CD14-positive monocyte (primary cell): ENCODE measurements at regions not wholly inside any gene's neighbourhood (a gene's known extent, or its start where the extent isn't known, plus 50 kb on each side); places are given as distances from the start of the nearest gene placed in this dataset.

Experiments
- DNase-seq, 3 donors: peaks; one replicate each; pipeline ENCODE4 v3.0.0-alpha.2; 2011 to 2022
- H2AFZ ChIP-seq: 2 replicates; pipeline ENCODE4 v1.6.0; 2012; ENCODE audit warnings: mild to moderate bottlenecking, low read depth, low read length, inconsistent platforms; ENCODE audit not compliant: insufficient read depth, poor library complexity, severe bottlenecking
- H3K27ac ChIP-seq, 2 donors: 1 replicate in 1 of 2; 2 replicates in 1 of 2; pipeline ENCODE4 v1.5.1; 2012 to 2013; ENCODE audit warnings: low read length in 2 of 2, control low read depth in 1 of 2, inconsistent platforms in 1 of 2, low read depth in 1 of 2, mild to moderate bottlenecking in 1 of 2
- H3K27me3 ChIP-seq, 2 donors: one replicate each; pipeline versions ENCODE4 v1.6.0 to v1.6.1; 2011 to 2013; ENCODE audit warnings: low read length in 2 of 2; ENCODE audit not compliant: control insufficient read depth in 2 of 2, insufficient read depth in 2 of 2
- H3K36me3 ChIP-seq, 2 donors: replicated peaks in 1 of 2; 1 replicate in 1 of 2; 2 replicates in 1 of 2; pipeline versions ENCODE4 v1.5.1 to v1.6.1; 2012 to 2013; ENCODE audit warnings: low read length in 2 of 2, control low read depth in 1 of 2, inconsistent platforms in 1 of 2, mild to moderate bottlenecking in 1 of 2; ENCODE audit not compliant: insufficient read depth in 2 of 2, control insufficient read depth in 1 of 2
- H3K4me1 ChIP-seq, 2 donors: 1 replicate in 1 of 2; 2 replicates in 1 of 2; pipeline versions ENCODE4 v1.5.1 to v1.6.1; 2012 to 2013; ENCODE audit warnings: low read length in 2 of 2, control low read depth in 1 of 2, inconsistent platforms in 1 of 2, mild to moderate bottlenecking in 1 of 2, moderate library complexity in 1 of 2; ENCODE audit not compliant: insufficient read depth in 2 of 2, control insufficient read depth in 1 of 2
- H3K4me2 ChIP-seq: replicated peaks from 2 replicates; pipeline ENCODE3; 2012; ENCODE audit warnings: low read length, moderate library complexity, mild to moderate bottlenecking; ENCODE audit not compliant: poor library complexity, severe bottlenecking; ENCODE audit errors: extremely low read depth
- H3K4me3 ChIP-seq, 3 experiments: fragments of 200-600 bp in 1 of 3; sonication (generic) in 1 of 3; replicated peaks in 1 of 3; 1 replicate in 2 of 3; 2 replicates in 1 of 3; pipeline ENCODE4 v1.5.1; 2011 to 2013; ENCODE audit warnings: low read length in 3 of 3, mild to moderate bottlenecking in 3 of 3, control low read depth in 2 of 3, low read depth in 2 of 3, inconsistent platforms in 1 of 3, moderate library complexity in 1 of 3
- H3K79me2 ChIP-seq: 2 replicates; pipeline ENCODE4 v1.6.0; 2012; ENCODE audit warnings: mild to moderate bottlenecking, control low read depth, inconsistent platforms, low read length, moderate library complexity; ENCODE audit not compliant: insufficient read depth
- H3K9ac ChIP-seq: 2 replicates; pipeline ENCODE4 v1.6.0; 2017; ENCODE audit warnings: low read length, mild to moderate bottlenecking; ENCODE audit not compliant: insufficient read depth, poor library complexity, severe bottlenecking
- H3K9me3 ChIP-seq, 2 donors: replicated peaks in 1 of 2; 1 replicate in 1 of 2; 2 replicates in 1 of 2; pipeline versions ENCODE4 v1.5.1 to v1.6.1; 2012 to 2013; ENCODE audit warnings: low read length in 2 of 2, control low read depth in 1 of 2; ENCODE audit not compliant: control insufficient read depth in 1 of 2, insufficient read depth in 1 of 2
- H4K20me1 ChIP-seq: 2 replicates; pipeline ENCODE4 v1.6.0; 2012; ENCODE audit warnings: mild to moderate bottlenecking, low read length, control low read depth, moderate library complexity; ENCODE audit not compliant: insufficient read depth
- H3K27ac Mint-ChIP-seq, 7 donors: one replicate each; pipeline ENCODE4 v1.8.0; 2020; ENCODE audit warnings: mild to moderate bottlenecking in 7 of 7, mixed read lengths in 7 of 7, moderate library complexity in 6 of 7, inconsistent platforms in 2 of 7
- H3K27me3 Mint-ChIP-seq, 3 donors: one replicate each; pipeline ENCODE4 v1.8.0; 2021 to 2022; ENCODE audit warnings: low read depth in 3 of 3, mild to moderate bottlenecking in 3 of 3, mixed read lengths in 3 of 3, moderate library complexity in 3 of 3, inconsistent platforms in 1 of 3
- H3K36me3 Mint-ChIP-seq, 2 donors: one replicate each; pipeline ENCODE4 v1.8.0; 2020; ENCODE audit warnings: mixed read lengths in 2 of 2, inconsistent platforms in 1 of 2, mild to moderate bottlenecking in 1 of 2
- H3K4me1 Mint-ChIP-seq: one replicate; pipeline ENCODE4 v1.8.0; 2020; ENCODE audit warnings: mild to moderate bottlenecking, mixed read lengths
- H3K4me3 Mint-ChIP-seq, 2 donors: one replicate each; pipeline ENCODE4 v1.8.0; 2020; ENCODE audit warnings: mild to moderate bottlenecking in 2 of 2, mixed read lengths in 2 of 2, moderate library complexity in 1 of 2
- H3K9me3 Mint-ChIP-seq, 7 donors: one replicate each; pipeline ENCODE4 v1.8.0; 2020 to 2022; ENCODE audit warnings: mixed read lengths in 7 of 7, mild to moderate bottlenecking in 6 of 7, moderate library complexity in 6 of 7, inconsistent platforms in 2 of 7
- CTCF ChIP-seq: fragments of 200-600 bp; IDR thresholded peaks from one replicate; pipeline ENCODE4 v1.8.0; 2022; ENCODE audit warnings: antibody characterized with exemption, mild to moderate bottlenecking
- WGBS: methylation state at CpG from one replicate; pipeline ENCODE4 v1.1.5; 2013; ENCODE audit warnings: missing lambda C conversion rate; ENCODE audit not compliant: insufficient coverage; 5-methylcytosine and 5-hydroxymethylcytosine counted together
- intact Hi-C, 2 donors: fragments of 100-400 bp; cut with micrococcal nuclease; formaldehyde crosslinking; loops; one replicate each; pipeline versions ENCODE4 v1.15.0 to v1.15.1; 2023

DNA sequence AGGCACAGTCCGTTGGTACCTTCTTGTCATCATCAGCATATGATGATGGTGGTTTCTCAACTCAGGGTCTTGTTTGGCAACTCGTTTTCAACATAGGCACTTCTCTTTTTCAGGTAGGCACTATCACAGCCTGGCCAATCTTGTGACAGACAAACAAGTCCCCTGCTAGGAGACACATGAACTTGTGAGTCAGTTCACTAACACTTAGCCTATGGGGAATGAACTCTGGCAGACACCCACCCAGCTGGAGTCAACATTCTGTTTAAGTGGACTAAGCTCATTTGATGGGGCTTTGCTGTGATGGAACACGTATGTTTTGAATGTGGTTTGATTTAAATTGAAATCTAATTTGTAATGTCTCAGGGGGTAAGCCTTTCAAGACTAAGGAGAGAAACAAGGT, 100.7 kb upstream of the MAMLD1 start:
- Mint-ChIP-seq H3K27me3 (no peaks in the 10 kb centered on the region), H3K27ac (peak overlapping the region in 1 of 7 donors; percentile 26), H3K4me3 (no peak overlapping the region), H3K4me1 (no peaks in the 10 kb centered on the region), H3K36me3 (no peaks in the 10 kb centered on the region), H3K9me3 (peaks cover 0 to 3% (median 0%) of the 10 kb centered on the region in 7 donors)
- no peak overlapping the region for H3K9ac ChIP-seq
- H3K36me3 ChIP-seq: no peaks in the 10 kb centered on the region
- no peak overlapping the region for H3K4me3 ChIP-seq
- intact Hi-C loops: no loop called here
- H3K9me3 ChIP-seq: no peaks in the 10 kb centered on the region
- DNase-seq: peak in 2 of 3 donors; percentile 0 to 12
- 56% methylated on average over 2 of the region's 3 CpGs for WGBS
- H4K20me1 ChIP-seq: no peaks in the 10 kb centered on the region
- no peaks in the 10 kb centered on the region for H3K4me1 ChIP-seq
- no peak overlapping the region for H3K4me2 ChIP-seq
- TF ChIP-seq CTCF: no peak
- H3K79me2 ChIP-seq: no peaks in the 10 kb centered on the region
- no peak overlapping the region for H3K27ac ChIP-seq
- H3K27me3 ChIP-seq: no peaks in the 10 kb centered on the region
- no peak overlapping the region for H2AFZ ChIP-seq

DNA sequence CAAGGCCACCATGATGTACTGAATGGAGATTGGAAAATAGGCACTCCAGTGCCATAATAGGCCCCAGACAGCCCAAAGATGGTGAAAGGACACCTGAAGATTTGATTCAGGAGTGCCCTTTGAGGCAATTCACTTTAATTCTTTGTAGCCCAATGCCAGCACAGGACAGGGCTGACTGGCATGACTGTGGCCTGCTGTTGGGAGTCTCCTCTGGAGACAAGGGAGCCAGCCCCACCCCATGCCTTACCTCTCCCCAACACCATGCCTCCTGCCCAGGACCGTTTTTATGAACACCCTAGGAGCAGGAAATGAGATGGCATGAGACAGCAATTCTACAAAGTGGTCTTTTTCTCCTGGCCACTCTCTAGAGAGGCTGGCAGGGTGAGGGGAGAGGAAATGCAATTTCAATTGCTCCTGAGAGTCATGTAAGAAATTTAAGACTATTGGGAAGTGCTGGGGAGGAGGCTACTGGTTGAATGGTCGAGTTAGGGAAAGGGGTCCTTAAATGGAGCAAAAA, 94.2 kb upstream of the MAMLD1 start:
- Histone ChIP-seq H3K36me3 (no peaks in the 10 kb centered on the region), H3K27ac (no peak overlapping the region), H2AFZ (no peak overlapping the region), H3K9me3 (no peaks in the 10 kb centered on the region), H3K4me2 (no peak overlapping the region), H3K9ac (no peak overlapping the region), H3K4me3 (no peak overlapping the region), H3K79me2 (no peaks in the 10 kb centered on the region), H4K20me1 (no peaks in the 10 kb centered on the region), H3K27me3 (no peaks in the 10 kb centered on the region), H3K4me1 (no peaks in the 10 kb centered on the region)
- H3K27ac Mint-ChIP-seq: no peak overlapping the region
- no peak for DNase-seq
- no CpG with 5 or more reads among the region's 2 CpGs for WGBS
- peaks cover 2% of the 10 kb centered on the region for H3K4me1 Mint-ChIP-seq
- no peaks in the 10 kb centered on the region for H3K9me3 Mint-ChIP-seq
- peaks cover 0 to 2% (median 0%) of the 10 kb centered on the region in 3 donors for H3K27me3 Mint-ChIP-seq
- intact Hi-C loops: no loop called here
- H3K36me3 Mint-ChIP-seq: no peaks in the 10 kb centered on the region
- TF ChIP-seq CTCF: no peak
- H3K4me3 Mint-ChIP-seq: no peak overlapping the region
